LNCaP clone FGC (cell line): ENCODE measurements at regions not wholly inside any gene's neighbourhood (a gene's known extent, or its start where the extent isn't known, plus 50 kb on each side); places are given as distances from the start of the nearest gene placed in this dataset.

ENCODE experiments used
- DNase-seq: peaks from one replicate; pipeline ENCODE4 v3.0.0-alpha.2; 2011; ENCODE audit warnings: low read depth
- H3K4me3 ChIP-seq: 2 replicates; pipeline ENCODE4 v1.5.1; 2011; ENCODE audit warnings: mild to moderate bottlenecking, low read depth, low read length, control low read depth
- TF ChIP-seq, protein P1 (sequence below): IDR thresholded peaks from 2 replicates; pipeline ENCODE4 v1.5.1; 2012; ENCODE audit warnings: mild to moderate bottlenecking; ENCODE audit not compliant: control insufficient read depth, insufficient read depth; ENCODE audit errors: extremely low read depth

- TF ChIP-seq, protein P1, sequence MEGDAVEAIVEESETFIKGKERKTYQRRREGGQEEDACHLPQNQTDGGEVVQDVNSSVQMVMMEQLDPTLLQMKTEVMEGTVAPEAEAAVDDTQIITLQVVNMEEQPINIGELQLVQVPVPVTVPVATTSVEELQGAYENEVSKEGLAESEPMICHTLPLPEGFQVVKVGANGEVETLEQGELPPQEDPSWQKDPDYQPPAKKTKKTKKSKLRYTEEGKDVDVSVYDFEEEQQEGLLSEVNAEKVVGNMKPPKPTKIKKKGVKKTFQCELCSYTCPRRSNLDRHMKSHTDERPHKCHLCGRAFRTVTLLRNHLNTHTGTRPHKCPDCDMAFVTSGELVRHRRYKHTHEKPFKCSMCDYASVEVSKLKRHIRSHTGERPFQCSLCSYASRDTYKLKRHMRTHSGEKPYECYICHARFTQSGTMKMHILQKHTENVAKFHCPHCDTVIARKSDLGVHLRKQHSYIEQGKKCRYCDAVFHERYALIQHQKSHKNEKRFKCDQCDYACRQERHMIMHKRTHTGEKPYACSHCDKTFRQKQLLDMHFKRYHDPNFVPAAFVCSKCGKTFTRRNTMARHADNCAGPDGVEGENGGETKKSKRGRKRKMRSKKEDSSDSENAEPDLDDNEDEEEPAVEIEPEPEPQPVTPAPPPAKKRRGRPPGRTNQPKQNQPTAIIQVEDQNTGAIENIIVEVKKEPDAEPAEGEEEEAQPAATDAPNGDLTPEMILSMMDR: no peak
- H3K4me3 ChIP-seq: no peak overlapping the region
- DNase-seq: no peak
These were observed 123.9 kb upstream of the ARID2 start for GRCh38 chr12:45605624-45606023.

DNA sequence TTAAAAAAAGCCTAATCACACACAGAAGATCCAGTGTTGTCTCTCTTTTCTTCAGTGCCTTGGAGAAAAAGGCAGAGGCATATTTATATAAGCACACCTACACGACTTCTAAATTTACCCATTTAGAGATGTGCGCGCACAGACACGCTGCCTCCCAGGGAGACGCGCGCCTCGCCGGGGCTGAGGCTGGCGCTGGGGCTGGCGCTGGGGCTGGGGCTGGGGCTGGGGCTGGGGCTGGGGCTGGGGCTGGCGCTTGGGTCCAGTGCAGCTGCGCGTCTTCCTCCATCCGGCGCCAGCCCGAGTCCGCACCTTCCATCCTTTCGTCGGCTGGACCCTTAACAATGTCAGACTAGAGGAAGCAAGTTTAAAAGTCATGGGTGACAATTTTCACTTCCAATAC, 118.4 kb upstream of the ARID2 start:
- no peak overlapping the region for H3K4me3 ChIP-seq
- TF ChIP-seq, protein P1: no peak

GRCh38 chr12:45611495-45611894, 118.0 kb upstream of the ARID2 start:
- TF ChIP-seq, protein P1: no peak
- DNase-seq: no peak
- no peak overlapping the region for H3K4me3 ChIP-seq

More for the DNA sequence above, 118.4 kb upstream of the ARID2 start:
- no peak for DNase-seq

DNA sequence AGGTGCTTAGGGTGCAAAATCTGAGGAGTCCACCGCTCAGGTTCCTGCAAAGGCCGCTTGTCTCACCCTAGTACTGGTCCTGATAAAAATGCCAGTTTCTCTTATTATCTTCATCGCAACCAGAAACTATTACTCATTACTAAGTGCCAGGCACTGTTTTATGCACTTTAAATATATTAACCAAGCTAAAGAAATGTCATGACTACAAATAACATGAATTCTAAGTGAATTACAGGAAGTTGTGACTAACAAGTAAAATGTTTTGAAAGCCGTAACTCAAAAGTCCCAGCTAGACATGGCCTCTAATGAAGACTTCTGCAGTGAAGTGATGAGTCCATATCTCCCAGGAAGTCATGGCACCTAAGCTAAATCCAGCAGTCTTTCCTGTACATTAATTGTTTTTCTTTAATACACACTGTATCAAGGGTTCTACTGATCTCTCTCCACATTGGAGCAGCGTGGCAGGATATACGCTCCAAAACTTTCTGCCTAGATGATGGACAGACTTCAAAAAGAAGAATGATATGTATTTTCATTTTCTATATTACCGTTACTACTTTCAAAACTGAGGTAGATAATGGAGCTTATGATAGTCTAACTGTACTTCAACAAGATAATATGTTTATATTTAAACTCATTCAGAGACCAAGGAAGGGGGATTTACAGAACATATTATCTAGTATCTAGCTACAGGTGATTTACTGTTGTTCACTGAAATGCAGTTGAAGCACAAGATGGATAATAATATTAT, 117.3 kb upstream of the ARID2 start:
- H3K4me3 ChIP-seq: no peak overlapping the region
- no peak for DNase-seq
- TF ChIP-seq, protein P1: no peak

DNA sequence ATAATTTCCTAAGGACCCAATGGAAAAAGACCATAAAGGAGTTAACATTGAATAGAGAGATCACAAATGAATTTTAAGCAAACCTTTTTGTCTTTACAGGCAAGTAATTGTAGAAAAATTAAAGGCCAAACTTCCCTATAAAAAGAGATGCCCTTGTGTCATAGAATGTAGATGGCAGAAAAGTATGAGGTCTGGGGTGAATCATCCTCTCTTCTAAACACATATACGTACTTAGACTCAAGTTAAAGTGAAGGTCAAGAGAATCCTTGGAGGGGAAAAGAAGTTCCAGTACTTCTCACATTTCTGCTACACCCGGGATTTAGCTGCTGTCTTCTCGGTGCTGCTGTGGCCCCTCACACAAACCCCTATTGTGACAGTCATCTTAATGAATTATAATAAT, 116.2 kb upstream of the ARID2 start:
- no peak overlapping the region for H3K4me3 ChIP-seq
- no peak for DNase-seq
- TF ChIP-seq, protein P1: no peak

GRCh38 chr12:45613855-45614254, 115.7 kb upstream of the ARID2 start:
- no peak for DNase-seq

More at GRCh38 chr12:45613855-45614254, 115.7 kb upstream of the ARID2 start:
- no peak overlapping the region for H3K4me3 ChIP-seq
- TF ChIP-seq, protein P1: no peak
